Progenitor cell of endocrine pancreas (in vitro differentiated cells): ENCODE measurements at regions not wholly inside any gene's neighbourhood (a gene's known extent, or its start where the extent isn't known, plus 50 kb on each side); places are given as distances from the start of the nearest gene placed in this dataset.
A peak's percentile ranks its signal among the peaks of the same experiment; 100 is the strongest.
"Not testable (repeated sequence)": the region's sequence is repeated elsewhere in the genome, so short reads cannot be mapped to it uniquely, and the experiment has no call there.

Experiments used
- DNase-seq: peaks from one replicate; pipeline ENCODE4 v3.0.0; 2021; ENCODE audit warnings: low spot score; ENCODE audit not compliant: unreplicated experiment
- H3K27ac Mint-ChIP-seq: 2 replicates; pipeline ENCODE4 v1.8.0; 2021; ENCODE audit warnings: mild to moderate bottlenecking, moderate library complexity, mixed read lengths
- H3K27me3 Mint-ChIP-seq: 2 replicates; pipeline ENCODE4 v1.8.0; 2021; ENCODE audit warnings: mixed read lengths
- H3K36me3 Mint-ChIP-seq: 2 replicates; pipeline ENCODE4 v1.8.0; 2022; ENCODE audit warnings: mixed read lengths; ENCODE audit not compliant: insufficient read depth
- H3K4me1 Mint-ChIP-seq: 2 replicates; pipeline ENCODE4 v1.8.0; 2021; ENCODE audit warnings: low read depth, mixed read lengths
- H3K4me3 Mint-ChIP-seq: 2 replicates; pipeline ENCODE4 v1.8.0; 2021; ENCODE audit warnings: low read depth, mild to moderate bottlenecking, moderate library complexity, mixed read lengths
- H3K9me3 Mint-ChIP-seq: 2 replicates; pipeline ENCODE4 v1.8.0; 2021; ENCODE audit warnings: low read depth, mixed read lengths
- TF ChIP-seq, protein P1 (sequence below): fragments of 200-600 bp; sonication (generic); IDR thresholded peaks from one replicate; pipeline ENCODE4 v1.5.0; 2021; ENCODE audit warnings: antibody characterized with exemption, mild to moderate bottlenecking; ENCODE audit not compliant: unreplicated experiment

DNA sequence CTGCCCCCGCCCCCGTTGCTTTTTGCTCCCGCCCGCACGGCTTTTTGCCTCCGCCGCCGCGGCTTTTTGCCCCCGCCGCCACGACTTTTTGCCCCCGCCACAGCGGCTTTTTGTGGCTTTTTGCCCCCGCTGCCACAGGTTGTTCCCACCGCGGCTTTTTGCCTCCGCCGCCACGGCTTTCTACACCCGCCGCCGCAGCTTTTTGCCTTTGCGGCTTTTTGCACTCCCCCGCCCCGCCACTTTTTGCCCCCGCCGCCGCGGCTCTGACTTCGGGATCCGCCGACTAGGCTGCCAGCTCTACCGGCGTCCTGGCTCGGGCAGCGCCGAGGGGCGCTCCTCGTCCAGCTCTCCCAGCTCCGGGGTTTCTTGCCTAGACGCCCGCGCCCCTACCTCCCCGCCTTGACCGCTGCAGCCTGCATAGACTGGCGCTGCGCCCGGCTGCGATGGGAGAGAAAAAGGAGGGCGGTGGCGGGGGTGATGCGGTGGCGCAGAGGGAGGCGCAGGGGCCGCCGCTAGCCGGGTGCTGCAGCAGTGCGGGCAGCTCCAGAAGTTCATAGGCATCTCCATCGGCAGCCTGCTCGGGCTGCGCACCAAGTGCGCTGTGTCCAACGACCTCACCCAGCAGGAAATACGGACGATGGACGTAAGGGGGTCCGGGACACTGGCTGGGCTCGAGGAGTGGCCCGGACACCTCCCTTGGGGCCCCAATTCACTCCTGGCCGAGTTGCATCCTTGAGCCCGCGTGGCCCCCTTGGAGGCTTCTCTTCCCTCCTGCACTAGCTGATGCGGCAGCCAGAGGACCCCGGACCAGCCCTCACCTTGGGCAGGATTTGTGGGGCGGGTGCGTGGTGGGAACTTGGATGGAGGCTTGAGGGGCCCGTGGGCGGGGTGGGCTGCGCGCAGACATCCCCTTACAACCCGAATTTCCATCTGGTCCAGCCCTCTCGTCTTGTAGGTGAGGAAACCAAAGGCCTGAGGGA, 555.7 kb downstream of the TP53TG3F start:
- not testable (repeated sequence) for H3K4me3 Mint-ChIP-seq, H3K36me3 Mint-ChIP-seq, H3K4me1 Mint-ChIP-seq, H3K27me3 Mint-ChIP-seq, H3K27ac Mint-ChIP-seq, DNase-seq
- H3K9me3 Mint-ChIP-seq = peaks cover 18% of the 10 kb centered on the region

DNA sequence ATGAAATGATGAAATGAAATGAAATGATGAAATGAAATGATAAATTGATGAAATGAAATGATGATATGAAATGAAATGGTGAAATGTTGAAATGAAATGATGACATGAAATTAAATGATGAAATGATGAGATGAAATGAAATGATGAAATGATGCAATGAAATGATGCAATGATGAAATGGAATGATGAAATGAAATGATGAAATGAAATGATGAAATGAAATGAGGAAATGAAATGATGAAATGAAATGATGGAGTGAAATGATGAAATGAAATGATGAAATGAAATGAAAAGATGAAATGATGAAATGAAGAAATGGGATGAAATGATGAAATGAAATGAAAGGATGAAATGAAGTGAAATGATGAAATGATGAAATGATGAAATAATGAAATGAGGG, 558.9 kb downstream of the TP53TG3F start:
- not testable (repeated sequence) for DNase-seq, H3K27me3 Mint-ChIP-seq, H3K4me3 Mint-ChIP-seq, H3K4me1 Mint-ChIP-seq, H3K36me3 Mint-ChIP-seq, H3K27ac Mint-ChIP-seq
- peaks cover 32% of the 10 kb centered on the region for H3K9me3 Mint-ChIP-seq

DNA sequence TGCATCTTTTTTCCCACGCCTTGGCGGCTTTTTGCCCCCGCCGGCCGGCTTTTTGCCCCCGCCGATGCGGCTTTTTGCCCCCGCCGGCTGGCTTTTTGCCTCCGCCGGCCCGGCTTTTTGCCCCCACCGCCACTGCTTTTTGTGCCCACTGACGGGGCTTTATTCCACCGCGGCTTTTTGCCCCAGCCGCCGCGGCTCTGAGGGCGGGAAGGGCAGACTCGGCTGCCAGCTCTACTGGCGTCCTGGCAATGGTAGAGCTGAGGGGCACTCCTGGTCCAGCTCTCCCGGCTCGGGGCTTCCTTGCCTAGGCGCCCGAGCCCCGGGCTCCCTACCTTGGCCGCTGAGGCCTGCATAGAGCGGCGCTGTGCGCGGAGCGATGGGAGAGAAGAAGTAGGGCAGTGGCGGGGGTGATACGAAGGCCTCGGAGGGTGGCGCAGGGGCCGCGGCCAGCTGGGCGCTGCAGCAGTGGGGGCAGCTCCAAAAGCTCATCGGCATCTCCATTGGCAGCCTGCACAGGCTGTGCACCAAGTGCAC, 591.4 kb downstream of the TP53TG3F start:
- Mint-ChIP-seq H3K4me3 (no peak overlapping the region), H3K27me3 (no peaks in the 10 kb centered on the region), H3K9me3 (peaks cover 59% of the 10 kb centered on the region), H3K36me3 (peaks cover 17% of the 10 kb centered on the region), H3K4me1 (no peaks in the 10 kb centered on the region), H3K27ac (no peak overlapping the region)
- TF ChIP-seq, protein P1, sequence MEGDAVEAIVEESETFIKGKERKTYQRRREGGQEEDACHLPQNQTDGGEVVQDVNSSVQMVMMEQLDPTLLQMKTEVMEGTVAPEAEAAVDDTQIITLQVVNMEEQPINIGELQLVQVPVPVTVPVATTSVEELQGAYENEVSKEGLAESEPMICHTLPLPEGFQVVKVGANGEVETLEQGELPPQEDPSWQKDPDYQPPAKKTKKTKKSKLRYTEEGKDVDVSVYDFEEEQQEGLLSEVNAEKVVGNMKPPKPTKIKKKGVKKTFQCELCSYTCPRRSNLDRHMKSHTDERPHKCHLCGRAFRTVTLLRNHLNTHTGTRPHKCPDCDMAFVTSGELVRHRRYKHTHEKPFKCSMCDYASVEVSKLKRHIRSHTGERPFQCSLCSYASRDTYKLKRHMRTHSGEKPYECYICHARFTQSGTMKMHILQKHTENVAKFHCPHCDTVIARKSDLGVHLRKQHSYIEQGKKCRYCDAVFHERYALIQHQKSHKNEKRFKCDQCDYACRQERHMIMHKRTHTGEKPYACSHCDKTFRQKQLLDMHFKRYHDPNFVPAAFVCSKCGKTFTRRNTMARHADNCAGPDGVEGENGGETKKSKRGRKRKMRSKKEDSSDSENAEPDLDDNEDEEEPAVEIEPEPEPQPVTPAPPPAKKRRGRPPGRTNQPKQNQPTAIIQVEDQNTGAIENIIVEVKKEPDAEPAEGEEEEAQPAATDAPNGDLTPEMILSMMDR = no peak
- DNase-seq = no peak

DNA sequence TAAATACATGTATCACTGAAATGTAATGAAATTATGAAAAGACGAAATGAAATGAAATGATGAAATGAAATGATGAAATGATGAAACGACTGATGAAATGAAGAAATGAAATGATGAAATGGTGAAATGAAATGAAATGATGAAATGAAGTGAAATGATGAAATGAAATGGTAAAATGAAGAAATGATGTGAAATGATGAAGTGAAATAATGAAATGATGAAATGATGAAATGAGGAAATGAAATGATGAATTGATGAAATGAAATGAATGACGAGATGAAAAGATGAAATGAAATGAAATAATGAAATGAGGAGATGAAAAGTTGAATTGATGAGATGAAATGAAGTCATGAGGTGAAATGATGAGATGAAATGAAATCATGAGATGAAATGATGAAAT, 594.7 kb downstream of the TP53TG3F start:
- H3K27me3 Mint-ChIP-seq = no peaks in the 10 kb centered on the region
- DNase-seq = no peak
- H3K4me3 Mint-ChIP-seq = no peak overlapping the region
- peaks cover 17% of the 10 kb centered on the region for H3K36me3 Mint-ChIP-seq
- peak overlapping the region; percentile 73 for H3K27ac Mint-ChIP-seq
- peaks cover 39% of the 10 kb centered on the region for H3K9me3 Mint-ChIP-seq
- H3K4me1 Mint-ChIP-seq = no peaks in the 10 kb centered on the region
- TF ChIP-seq, protein P1 = no peak

DNA sequence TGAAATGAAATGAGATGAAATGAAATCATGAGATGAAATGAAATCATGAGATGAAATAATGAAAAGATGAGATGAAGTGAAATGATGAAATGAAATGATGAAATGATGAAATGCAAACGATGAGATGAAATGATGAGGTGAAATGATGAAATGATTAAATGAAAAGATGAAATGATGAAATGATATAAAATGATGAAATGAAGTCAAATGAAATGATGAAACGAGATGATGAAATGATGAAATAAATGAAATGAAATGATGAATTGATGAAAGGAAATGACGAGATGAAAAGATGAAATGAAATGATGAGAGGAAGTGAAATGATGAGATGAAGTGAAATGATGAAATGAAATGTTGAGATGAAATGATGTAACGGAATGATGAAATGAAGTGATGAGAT, 595.6 kb downstream of the TP53TG3F start:
- Mint-ChIP-seq H3K4me3 (no peak overlapping the region), H3K9me3 (peaks cover 33% of the 10 kb centered on the region), H3K36me3 (peaks cover 16% of the 10 kb centered on the region), H3K4me1 (no peaks in the 10 kb centered on the region), H3K27ac (no peak overlapping the region), H3K27me3 (no peaks in the 10 kb centered on the region)
- DNase-seq = no peak
- TF ChIP-seq, protein P1 = no peak

DNA sequence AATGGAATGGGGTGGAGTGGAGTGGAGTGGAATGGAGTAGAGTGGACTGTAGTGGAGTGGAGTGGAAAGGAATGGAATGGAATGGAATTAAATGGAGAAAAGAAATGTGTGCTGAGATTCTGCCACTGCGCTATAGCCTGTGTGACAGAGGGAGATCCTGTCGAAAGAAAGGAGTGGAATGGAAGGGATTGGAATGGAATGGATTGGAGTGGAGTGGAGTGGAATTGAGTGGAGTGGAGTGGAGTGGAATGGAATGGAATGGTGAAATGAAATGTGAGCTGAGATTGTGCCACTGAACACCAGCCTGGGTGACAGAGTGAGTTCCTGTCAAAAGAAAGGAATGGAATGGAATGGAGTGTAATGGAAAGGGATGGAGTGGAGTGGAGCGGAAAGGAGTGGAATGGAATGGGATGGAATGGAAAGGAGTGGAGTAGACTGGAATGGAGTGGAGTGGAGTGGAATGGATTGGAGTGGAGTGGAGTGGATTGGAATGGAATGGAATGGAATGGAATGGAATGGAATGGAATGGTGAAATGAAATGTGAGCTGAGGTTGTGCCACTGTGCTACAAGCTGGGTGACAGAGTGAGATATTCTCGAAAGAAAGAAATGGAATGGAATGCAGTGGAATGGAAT, 603.3 kb downstream of the TP53TG3F start:
- peaks cover 46% of the 10 kb centered on the region for H3K9me3 Mint-ChIP-seq
- H3K4me1 Mint-ChIP-seq, H3K27ac Mint-ChIP-seq, H3K4me3 Mint-ChIP-seq, H3K27me3 Mint-ChIP-seq, DNase-seq: not testable (repeated sequence)
- H3K36me3 Mint-ChIP-seq = peaks cover 15% of the 10 kb centered on the region

DNA sequence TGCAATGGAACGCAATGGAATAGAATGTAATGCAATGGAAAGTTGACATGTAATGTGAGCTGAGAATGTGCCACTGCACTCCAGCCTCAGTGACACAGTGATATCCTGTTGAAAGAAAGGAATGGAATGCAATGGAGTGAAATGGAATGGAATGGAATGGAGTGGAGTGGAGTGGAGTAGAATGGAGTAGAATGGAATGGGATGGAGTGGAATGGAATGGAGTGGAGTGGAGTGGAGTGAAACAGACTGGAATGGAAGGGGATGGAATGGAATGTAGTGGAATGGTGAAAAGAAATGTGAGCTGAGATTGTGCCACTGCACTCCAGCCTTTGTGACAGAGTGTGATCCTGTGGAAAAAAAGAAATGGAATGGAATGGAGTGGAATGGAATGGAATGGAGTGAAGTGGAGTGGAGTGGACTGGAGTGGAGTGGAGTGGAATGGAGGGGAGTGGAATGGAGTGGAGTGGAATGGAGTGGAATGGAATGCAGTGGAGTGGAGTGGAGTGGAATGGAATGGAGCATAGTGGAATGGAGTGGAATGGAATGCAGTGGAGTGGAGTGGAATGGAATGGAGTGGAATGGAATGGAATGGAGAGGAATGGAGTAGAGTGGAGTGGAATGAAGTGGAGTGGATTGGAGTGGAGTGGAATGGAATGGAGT, 604.2 kb downstream of the TP53TG3F start:
- DNase-seq, H3K27ac Mint-ChIP-seq, H3K4me1 Mint-ChIP-seq, H3K27me3 Mint-ChIP-seq, H3K4me3 Mint-ChIP-seq: not testable (repeated sequence)
- peaks cover 51% of the 10 kb centered on the region for H3K9me3 Mint-ChIP-seq
- peaks cover 15% of the 10 kb centered on the region for H3K36me3 Mint-ChIP-seq

DNA sequence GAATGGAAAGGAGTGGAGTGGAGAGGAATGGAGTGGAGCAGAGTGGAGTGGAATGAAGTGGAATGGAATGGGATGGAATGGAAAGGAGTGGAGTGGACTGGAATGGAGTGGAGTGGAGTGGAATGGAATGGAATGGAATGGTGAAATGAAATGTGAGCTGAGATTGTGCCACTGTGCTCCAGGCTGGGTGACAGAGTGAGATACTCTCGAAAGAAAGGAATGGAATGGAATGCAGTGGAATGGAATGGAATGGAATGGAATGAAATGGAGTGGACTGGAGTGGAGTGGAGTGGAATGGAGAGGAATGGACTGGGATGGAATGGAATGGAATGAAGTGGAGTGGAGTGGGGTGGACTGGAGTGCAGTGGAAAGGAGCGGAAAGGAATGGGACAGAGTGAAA, 605.2 kb downstream of the TP53TG3F start:
- H3K27ac Mint-ChIP-seq, H3K27me3 Mint-ChIP-seq, H3K4me3 Mint-ChIP-seq, H3K4me1 Mint-ChIP-seq, DNase-seq: not testable (repeated sequence)
- H3K9me3 Mint-ChIP-seq = peaks cover 55% of the 10 kb centered on the region
- peaks cover 17% of the 10 kb centered on the region for H3K36me3 Mint-ChIP-seq

DNA sequence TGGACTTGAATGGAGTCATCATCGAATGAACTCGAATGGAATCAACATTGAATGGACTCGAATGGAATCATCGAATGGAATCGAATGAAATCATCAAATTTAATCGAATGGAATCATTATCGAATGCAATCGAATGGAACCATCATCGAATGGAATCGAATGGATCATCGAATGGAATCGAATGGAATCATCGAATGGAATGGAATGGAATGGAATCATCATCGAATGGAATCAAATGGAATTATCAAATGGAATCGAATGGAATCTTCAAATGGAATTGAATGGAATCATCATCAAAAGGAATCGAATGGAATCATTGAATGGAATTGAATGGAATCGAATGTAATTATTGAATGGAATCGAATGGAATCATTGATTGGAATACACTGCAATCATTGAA, 610.3 kb downstream of the TP53TG3F start:
- peaks cover 32% of the 10 kb centered on the region for H3K9me3 Mint-ChIP-seq
- not testable (repeated sequence) for DNase-seq, H3K4me3 Mint-ChIP-seq

More for the DNA sequence above, 610.3 kb downstream of the TP53TG3F start:
- H3K36me3 Mint-ChIP-seq = peaks cover 12% of the 10 kb centered on the region
- H3K27ac Mint-ChIP-seq, H3K27me3 Mint-ChIP-seq, H3K4me1 Mint-ChIP-seq: not testable (repeated sequence)
